ENCODE measurements at regions not wholly inside any gene's neighbourhood (a gene's known extent, or its start where the extent isn't known, plus 50 kb on each side); places are given as distances from the start of the nearest gene placed in this dataset.
A peak's percentile ranks its signal among the peaks of the same experiment; 100 is the strongest.
"Not testable (repeated sequence)": the region's sequence is repeated elsewhere in the genome, so short reads cannot be mapped to it uniquely, and the experiment has no call there.

- no peak for TF ChIP-seq ZFX (IDR thresholded peaks at IDR 0.05)
- peak; percentile 65 for TF ChIP-seq CTCF (conservative IDR thresholded peaks at IDR 0.05)
- no peak overlapping the region for H3K27ac ChIP-seq
Measured at GRCh38 chr16:77043076-77043475, 147.9 kb upstream of the MON1B start.

GRCh38 chr16:77046206-77046605 lies 144.8 kb upstream of the MON1B start:
- H3K27ac ChIP-seq, result no peak overlapping the region
- TF ChIP-seq CTCF (conservative IDR thresholded peaks at IDR 0.05) (no peak), ZFX (IDR thresholded peaks at IDR 0.05) (no peak)

- H3K27ac ChIP-seq, result no peak overlapping the region
- TF ChIP-seq CTCF (conservative IDR thresholded peaks at IDR 0.05), result no peak
- no peak for TF ChIP-seq ZFX (IDR thresholded peaks at IDR 0.05)
Measured at GRCh38 chr16:77048085-77048484, 142.9 kb upstream of the MON1B start.

GRCh38 chr16:77049577-77049976 lies 141.4 kb upstream of the MON1B start:
- TF ChIP-seq CTCF (conservative IDR thresholded peaks at IDR 0.05), result no peak
- no peak for TF ChIP-seq ZFX (IDR thresholded peaks at IDR 0.05)
- no peak overlapping the region for H3K27ac ChIP-seq

- H3K27ac ChIP-seq, result not testable (repeated sequence)
Measured at GRCh38 chr16:77056597-77056996, 134.4 kb upstream of the MON1B start.

GRCh38 chr16:77057161-77057774 lies 133.7 kb upstream of the MON1B start:
- H3K27ac ChIP-seq, result no peak overlapping the region
- TF ChIP-seq ZFX (IDR thresholded peaks at IDR 0.05) (no peak), CTCF (conservative IDR thresholded peaks at IDR 0.05) (no peak)

GRCh38 chr16:77059446-77059845 lies 131.5 kb upstream of the MON1B start:
- H3K27ac ChIP-seq, result no peak overlapping the region
- TF ChIP-seq ZFX (IDR thresholded peaks at IDR 0.05) (no peak), CTCF (conservative IDR thresholded peaks at IDR 0.05) (no peak)

- no peak for TF ChIP-seq ZFX (IDR thresholded peaks at IDR 0.05)
- TF ChIP-seq CTCF (conservative IDR thresholded peaks at IDR 0.05), result no peak
- no peak overlapping the region for H3K27ac ChIP-seq
Measured at GRCh38 chr16:77060614-77061013, 130.4 kb upstream of the MON1B start.
